ENCODE measurements at regions not wholly inside any gene's neighbourhood (a gene's known extent, or its start where the extent isn't known, plus 50 kb on each side); places are given as distances from the start of the nearest gene placed in this dataset.

GRCh38 chr14:66066981-66067776, 419.0 kb upstream of the CCDC196 start:
- WGBS, 2 donors = 81 to 90% methylated on average over 9 of the region's 9 CpGs
- DNase-seq (no peak), ATAC-seq (no peak)
- Histone ChIP-seq H3K4me3 (no peak overlapping the region), H3K27ac (no peak overlapping the region), H3K27me3 (no peaks in the 10 kb centered on the region), H3K9me3 (no peaks in the 10 kb centered on the region), H3K4me1 (no peaks in the 10 kb centered on the region), H3K36me3 (replicated peaks in 1 of 2; ENCODE audit: insufficient read depth in 1 of 2, low read depth in 2 of 2) (no peaks in the 10 kb centered on the region)
- TF ChIP-seq POLR2A (IDR thresholded peaks at IDR 0.05) = no peak
- no peak for TF ChIP-seq CTCF (IDR thresholded peaks at IDR 0.05)
- intact Hi-C loops (cut with DNase I) = no loop called here

DNA sequence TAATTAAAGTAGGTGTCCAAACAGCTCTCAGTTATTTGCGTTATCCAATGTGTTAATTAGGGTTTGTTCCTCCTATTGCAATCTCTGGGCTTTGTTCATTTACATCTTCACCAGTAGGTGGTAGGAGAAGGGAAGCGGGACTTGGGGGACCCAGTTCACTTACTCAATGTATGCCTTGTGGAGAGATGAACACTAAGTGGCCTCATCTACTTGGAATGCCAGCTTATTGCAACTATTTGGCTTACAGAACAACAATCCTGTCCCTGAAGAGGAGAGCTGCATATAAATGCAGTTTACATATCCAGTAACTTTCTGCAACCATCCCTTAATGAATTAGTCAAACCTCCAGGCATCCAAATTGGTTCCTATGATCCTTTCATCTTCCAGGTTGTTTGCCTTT, 417.1 kb upstream of the CCDC196 start:
- no peaks in the 10 kb centered on the region for H3K36me3 ChIP-seq (replicated peaks in 1 of 2; ENCODE audit: insufficient read depth in 1 of 2, low read depth in 2 of 2)
- no peaks in the 10 kb centered on the region for H3K4me1 ChIP-seq
- no peak overlapping the region for H3K27ac ChIP-seq
- ATAC-seq (no peak), DNase-seq (no peak)
- intact Hi-C loops (cut with DNase I) = no loop called here
- no peaks in the 10 kb centered on the region for H3K27me3 ChIP-seq
- WGBS, 2 donors = 81 to 97% methylated on average over 2 of the region's 2 CpGs
- H3K4me3 ChIP-seq = no peak overlapping the region
- TF ChIP-seq POLR2A (IDR thresholded peaks at IDR 0.05) (no peak), CTCF (IDR thresholded peaks at IDR 0.05) (no peak)
- no peaks in the 10 kb centered on the region for H3K9me3 ChIP-seq

GRCh38 chr14:66069830-66070541, 416.2 kb upstream of the CCDC196 start:
- TF ChIP-seq POLR2A (IDR thresholded peaks at IDR 0.05) (no peak), CTCF (IDR thresholded peaks at IDR 0.05) (no peak)
- Histone ChIP-seq H3K4me3 (no peak overlapping the region), H3K27ac (no peak overlapping the region), H3K36me3 (replicated peaks in 1 of 2; ENCODE audit: insufficient read depth in 1 of 2, low read depth in 2 of 2) (no peaks in the 10 kb centered on the region), H3K4me1 (no peaks in the 10 kb centered on the region), H3K9me3 (no peaks in the 10 kb centered on the region), H3K27me3 (no peaks in the 10 kb centered on the region)
- ATAC-seq (no peak), DNase-seq (no peak)
- intact Hi-C loops (cut with DNase I) = no loop called here
- WGBS, 2 donors = 76% methylated on average over 7 of the region's 7 CpGs

DNA sequence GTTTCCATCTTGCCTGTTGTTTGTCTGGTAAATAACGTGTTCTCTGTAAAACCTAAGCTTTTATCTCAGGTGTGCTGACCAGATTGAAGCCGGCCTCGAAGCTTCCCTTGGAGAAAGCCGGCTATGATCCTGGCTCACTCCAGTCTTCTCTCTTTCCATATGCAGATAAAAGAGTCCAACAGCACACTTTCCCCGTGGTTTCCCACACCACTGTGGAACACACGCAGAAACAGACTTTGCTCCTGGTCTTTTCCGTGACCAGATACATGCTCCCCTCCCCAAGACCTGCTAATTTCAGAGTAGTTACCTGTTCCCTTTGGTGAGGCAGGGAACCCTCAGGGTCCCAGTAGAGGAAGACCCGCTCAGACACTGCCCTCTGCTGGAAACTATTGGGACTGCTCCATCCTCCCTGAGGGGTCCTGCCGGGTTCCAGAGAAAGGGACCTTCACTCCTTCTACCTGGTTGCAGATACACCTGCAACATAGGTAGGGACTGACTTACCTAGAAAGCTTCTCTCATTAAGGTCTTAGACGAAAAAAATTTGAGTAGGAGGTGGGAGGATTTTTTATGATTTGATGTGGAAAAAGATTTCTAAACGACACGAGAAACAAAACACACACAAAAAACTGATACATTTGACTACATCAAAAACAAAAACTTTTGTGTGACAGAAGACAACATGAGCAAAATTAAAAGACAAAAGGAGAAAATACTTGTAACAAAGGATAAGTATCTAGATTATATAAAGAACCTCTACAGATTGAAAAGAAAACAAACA, 415.4 kb upstream of the CCDC196 start:
- TF ChIP-seq POLR2A (IDR thresholded peaks at IDR 0.05) (no peak), CTCF (IDR thresholded peaks at IDR 0.05) (peak; percentile 31 to 62 (median 51))
- Histone ChIP-seq H3K27ac (no peak overlapping the region), H3K36me3 (replicated peaks in 1 of 2; ENCODE audit: insufficient read depth in 1 of 2, low read depth in 2 of 2) (no peaks in the 10 kb centered on the region), H3K9me3 (no peaks in the 10 kb centered on the region), H3K4me1 (no peaks in the 10 kb centered on the region), H3K27me3 (no peaks in the 10 kb centered on the region), H3K4me3 (no peak overlapping the region)
- ATAC-seq (no peak), DNase-seq (peak; percentile 23 to 63 (median 41))
- intact Hi-C loops (cut with DNase I) = no loop called here
- 37 to 41% methylated on average over 12 of the region's 12 CpGs for WGBS, 2 donors

Data from body of pancreas (tissue), 4 donors.